RWPE1 (cell line): ENCODE measurements at regions not wholly inside any gene's neighbourhood (a gene's known extent, or its start where the extent isn't known, plus 50 kb on each side); places are given as distances from the start of the nearest gene placed in this dataset.

ENCODE experiments used
- CTCF ChIA-PET: fragments of 350-600 bp; sonication (Branson Sonifier 250); formaldehyde crosslinking; extraction: SDS; loops from one replicate; lab custom pipeline; 2021; lab: Yijun Ruan, JAX
- POLR2A ChIA-PET: fragments of 400-600 bp; formaldehyde crosslinking; extraction: SDS; loops from one replicate; lab custom pipeline; 2020; ENCODE audit warnings: antibody characterized with exemption; ENCODE audit not compliant: low non-redundant PET; lab: Yijun Ruan, JAX
- DNase-seq: peaks from one replicate; pipeline ENCODE4 v3.0.0; 2012; ENCODE audit warnings: low spot score
- H3K27ac ChIP-seq: fragments of 450-650 bp; 2 replicates; pipeline ENCODE4 v1.5.1; 2017
- TF ChIP-seq, protein P1 (sequence below): fragments of 450-650 bp; conservative IDR thresholded peaks from 2 replicates; pipeline ENCODE4 v1.5.1; 2017; ENCODE audit warnings: low read depth, mild to moderate bottlenecking

DNA sequence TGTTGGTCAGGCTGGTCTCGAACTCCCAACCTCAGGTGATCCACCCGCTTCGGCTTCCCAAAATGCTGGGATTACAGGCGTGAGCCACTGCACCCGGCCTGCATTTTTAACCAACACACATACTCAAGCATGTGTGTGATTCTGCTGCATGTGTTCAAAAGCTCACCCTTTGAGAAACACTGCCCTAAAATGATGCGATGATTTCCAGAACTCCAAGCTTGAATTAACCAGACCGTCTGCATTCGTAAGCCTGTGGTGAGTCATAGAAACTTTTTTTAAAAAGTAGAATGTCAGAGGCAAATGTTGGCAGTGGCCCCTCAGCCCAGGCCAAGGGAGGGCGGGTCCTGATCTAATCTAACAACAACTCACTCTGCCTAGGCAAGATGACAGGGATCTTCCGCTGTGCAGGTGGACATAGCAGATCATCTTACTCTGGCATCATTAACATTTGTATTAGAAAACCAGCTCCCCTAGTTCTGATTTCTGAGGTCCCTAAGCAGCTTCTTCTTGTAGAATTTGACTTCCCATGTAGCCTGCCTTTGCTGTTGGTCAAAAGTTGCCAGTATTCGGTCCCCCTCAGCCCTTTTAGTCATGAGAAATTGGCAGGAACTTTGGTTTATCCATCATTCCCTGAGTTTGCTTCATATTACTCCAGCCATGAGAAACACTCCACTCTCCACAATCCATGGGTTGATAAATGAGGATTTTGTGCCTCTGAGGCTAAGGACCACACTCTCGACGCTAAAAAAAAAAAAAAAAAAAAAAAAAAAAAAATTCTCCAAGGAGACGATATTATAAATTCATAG, 190.4 kb downstream of the SKIDA1 start:
- ChIA-PET CTCF (interaction anchor here (0.6 to 1.2 kb wide), 6 partner anchors 60 to 1750 kb away, joined by 3 to 7 read pairs (median 5); no protein-coding TSS in a partner anchor), POLR2A (no interaction called here)
- peak overlapping the region; percentile 98 for H3K27ac ChIP-seq
- DNase-seq = peak; percentile 80
- TF ChIP-seq, protein P1, sequence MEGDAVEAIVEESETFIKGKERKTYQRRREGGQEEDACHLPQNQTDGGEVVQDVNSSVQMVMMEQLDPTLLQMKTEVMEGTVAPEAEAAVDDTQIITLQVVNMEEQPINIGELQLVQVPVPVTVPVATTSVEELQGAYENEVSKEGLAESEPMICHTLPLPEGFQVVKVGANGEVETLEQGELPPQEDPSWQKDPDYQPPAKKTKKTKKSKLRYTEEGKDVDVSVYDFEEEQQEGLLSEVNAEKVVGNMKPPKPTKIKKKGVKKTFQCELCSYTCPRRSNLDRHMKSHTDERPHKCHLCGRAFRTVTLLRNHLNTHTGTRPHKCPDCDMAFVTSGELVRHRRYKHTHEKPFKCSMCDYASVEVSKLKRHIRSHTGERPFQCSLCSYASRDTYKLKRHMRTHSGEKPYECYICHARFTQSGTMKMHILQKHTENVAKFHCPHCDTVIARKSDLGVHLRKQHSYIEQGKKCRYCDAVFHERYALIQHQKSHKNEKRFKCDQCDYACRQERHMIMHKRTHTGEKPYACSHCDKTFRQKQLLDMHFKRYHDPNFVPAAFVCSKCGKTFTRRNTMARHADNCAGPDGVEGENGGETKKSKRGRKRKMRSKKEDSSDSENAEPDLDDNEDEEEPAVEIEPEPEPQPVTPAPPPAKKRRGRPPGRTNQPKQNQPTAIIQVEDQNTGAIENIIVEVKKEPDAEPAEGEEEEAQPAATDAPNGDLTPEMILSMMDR = no peak

- CTCF ChIA-PET = no interaction called here
- H3K27ac ChIP-seq = 0 out of 2 replicates have a peak overlapping the region, but pooled peaks have one; percentile 21
- POLR2A ChIA-PET = no interaction called here
- TF ChIP-seq, protein P1 = no peak
- DNase-seq = no peak
These were observed 194.9 kb downstream of the SKIDA1 start for GRCh38 chr10:21330628-21331020.

DNA sequence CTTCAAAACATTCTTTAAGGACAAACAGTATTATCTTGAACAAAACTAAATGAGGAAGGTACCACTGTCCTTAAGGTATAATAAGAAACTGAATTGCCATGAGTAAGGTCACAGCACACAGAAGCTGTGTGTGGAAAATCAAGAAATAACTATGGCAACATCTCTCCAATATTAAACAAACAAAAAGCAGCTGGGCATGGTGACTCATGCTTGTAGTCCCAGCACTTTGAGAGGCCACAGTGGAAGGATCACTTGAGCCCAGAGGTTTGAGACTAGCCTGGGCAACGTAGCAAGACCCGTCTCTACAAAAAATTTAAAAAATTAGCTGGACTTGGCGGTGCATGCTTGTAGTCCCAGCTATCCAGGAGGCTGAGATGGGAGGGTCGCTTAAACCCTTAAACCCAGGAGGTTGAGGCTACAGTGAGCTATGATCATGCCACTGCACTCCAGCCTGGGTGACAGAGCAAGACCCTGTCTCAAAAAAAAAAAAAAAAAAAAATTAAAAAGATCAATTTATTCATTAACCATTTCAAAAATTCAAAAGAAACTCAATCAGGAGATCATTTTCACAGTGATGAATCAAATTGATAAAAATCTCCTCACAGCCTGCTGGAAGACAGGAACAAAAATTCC, 195.4 kb downstream of the SKIDA1 start:
- CTCF ChIA-PET = interaction anchor here (0.6 kb wide), 2 partner anchors 686 to 1977 kb away, joined by 3 to 4 read pairs; no protein-coding TSS in a partner anchor
- DNase-seq = no peak
- peak overlapping the region; percentile 58 for H3K27ac ChIP-seq

DNA sequence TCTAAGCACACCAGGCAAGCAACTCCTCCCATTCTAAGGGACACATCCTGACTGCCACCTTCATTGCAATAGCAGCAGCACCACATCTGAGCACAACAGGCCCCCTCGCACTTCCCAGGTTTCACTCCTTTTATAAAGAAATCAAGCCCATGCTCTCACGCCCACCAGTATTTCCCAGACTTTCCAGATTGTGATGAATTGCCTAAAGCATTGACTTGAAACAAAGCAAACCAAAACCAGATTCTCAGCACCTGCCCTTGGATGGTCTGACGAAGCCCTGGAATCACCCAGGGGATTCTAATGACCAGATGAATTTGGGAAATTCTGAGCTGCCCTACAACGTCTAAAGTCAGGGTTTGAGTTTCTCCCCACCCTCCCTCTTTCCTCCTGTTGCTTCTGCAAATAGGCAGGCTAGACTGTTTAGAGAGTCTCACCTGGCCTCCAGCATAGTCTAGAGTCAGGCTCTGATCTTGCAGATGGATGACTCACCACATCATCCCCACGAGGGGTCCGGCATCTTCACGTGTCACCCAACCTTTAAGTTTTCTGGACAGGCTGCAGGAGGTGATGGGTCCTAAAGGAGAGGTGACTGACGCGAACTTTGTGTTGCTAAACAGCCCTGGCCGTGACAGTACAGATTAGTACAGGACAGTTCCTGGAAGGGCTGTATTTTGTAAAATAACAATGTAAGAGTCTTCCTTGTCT, 198.0 kb downstream of the SKIDA1 start:
- ChIA-PET CTCF (interaction anchor here (0.6 to 1.0 kb wide), 2 partner anchors 135 to 167 kb away, joined by 3 to 6 read pairs; no protein-coding TSS in a partner anchor), POLR2A (no interaction called here)
- peak overlapping the region; percentile 21; the same call in 1 of the 2 replicates for H3K27ac ChIP-seq
- TF ChIP-seq, protein P1 = no peak
- no peak for DNase-seq

More for the DNA sequence above, 195.4 kb downstream of the SKIDA1 start:
- TF ChIP-seq, protein P1 = no peak
- POLR2A ChIA-PET = no interaction called here

DNA sequence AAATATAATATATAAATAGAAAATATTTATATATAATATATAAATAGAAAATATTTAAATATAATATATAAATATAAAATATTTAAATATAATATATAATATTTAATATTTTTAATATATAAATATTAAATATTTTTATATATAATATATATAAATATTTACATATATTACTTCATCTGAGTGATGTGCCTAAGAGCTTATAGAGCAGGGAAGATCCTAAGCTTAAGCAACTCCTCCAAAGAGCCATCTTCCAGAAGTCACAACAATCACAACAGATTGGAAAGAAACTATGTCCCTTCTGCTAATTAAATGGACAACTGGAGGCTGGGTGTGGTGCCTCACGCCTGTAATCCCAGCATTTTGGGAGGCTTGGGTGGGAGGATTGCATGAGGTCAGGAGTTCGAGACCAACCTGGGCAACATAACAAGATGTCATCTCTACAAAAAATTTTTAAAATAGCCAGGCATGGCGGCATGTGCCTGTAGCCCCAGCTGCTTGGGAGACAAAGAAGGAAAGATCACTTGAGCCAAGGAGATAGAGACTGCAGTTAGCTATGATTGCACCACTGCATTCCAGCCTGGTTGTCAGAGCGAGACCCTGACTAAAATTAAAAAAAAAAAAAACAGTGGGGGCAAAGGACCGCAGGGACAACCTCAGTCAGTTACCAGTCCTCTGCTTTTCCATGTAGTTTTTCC, 198.7 kb downstream of the SKIDA1 start:
- POLR2A ChIA-PET = no interaction called here
- DNase-seq = no peak
- peak overlapping the region; percentile 21; the same call in 1 of the 2 replicates for H3K27ac ChIP-seq

More for the DNA sequence above, 198.7 kb downstream of the SKIDA1 start:
- TF ChIP-seq, protein P1 = no peak
- CTCF ChIA-PET = interaction anchor here (1.0 kb wide), 1 partner anchor 136 kb away, joined by 6 read pairs; no protein-coding TSS in a partner anchor
